KMS-11 (cell line): ENCODE measurements at regions not wholly inside any gene's neighbourhood (a gene's known extent, or its start where the extent isn't known, plus 50 kb on each side); places are given as distances from the start of the nearest gene placed in this dataset.

ENCODE experiments used
- H2AFZ ChIP-seq: fragments of 200-600 bp; sonication (generic); 2 replicates; pipeline ENCODE4 v1.6.1; 2016; ENCODE audit warnings: antibody characterized with exemption, mixed run types, low read depth
- H3K27ac ChIP-seq: fragments of 200-600 bp; sonication (generic); 2 replicates; pipeline ENCODE4 v1.6.1; 2016; ENCODE audit warnings: mild to moderate bottlenecking, mixed run types
- H3K27me3 ChIP-seq: fragments of 200-600 bp; sonication (generic); 2 replicates; pipeline ENCODE4 v1.6.1; 2017; ENCODE audit warnings: mild to moderate bottlenecking, low read depth, mixed run types, moderate library complexity; ENCODE audit not compliant: insufficient read depth
- H3K36me3 ChIP-seq: fragments of 200-600 bp; sonication (generic); 2 replicates; pipeline ENCODE4 v1.6.1; 2017; ENCODE audit warnings: mild to moderate bottlenecking, mixed run types; ENCODE audit not compliant: insufficient read depth
- H3K4me1 ChIP-seq: fragments of 200-600 bp; sonication (generic); 2 replicates; pipeline ENCODE4 v1.6.1; 2016; ENCODE audit warnings: mild to moderate bottlenecking, low read depth, mixed run types; ENCODE audit not compliant: poor library complexity, severe bottlenecking
- H3K4me2 ChIP-seq: fragments of 200-600 bp; sonication (generic); 2 replicates; pipeline ENCODE4 v1.7.0; 2016; ENCODE audit warnings: mild to moderate bottlenecking, mixed run types
- H3K4me3 ChIP-seq: fragments of 200-600 bp; sonication (generic); IDR thresholded peaks from 2 replicates; pipeline ENCODE4 v1.6.1; 2017; ENCODE audit warnings: low read depth, low read length, mixed read lengths; ENCODE audit not compliant: insufficient read depth
- H3K79me2 ChIP-seq: fragments of 200-600 bp; sonication (generic); 2 replicates; pipeline ENCODE4 v1.6.1; 2016; ENCODE audit warnings: low read depth, mixed run types; ENCODE audit not compliant: insufficient read depth
- H3K9ac ChIP-seq: fragments of 200-600 bp; sonication (generic); 2 replicates; pipeline ENCODE4 v1.6.1; 2016; ENCODE audit warnings: mild to moderate bottlenecking, mixed run types
- H4K20me1 ChIP-seq: fragments of 200-600 bp; sonication (generic); 2 replicates; pipeline ENCODE4 v1.6.1; 2016; ENCODE audit warnings: mild to moderate bottlenecking, mixed run types; ENCODE audit not compliant: insufficient read depth
- TF ChIP-seq, protein P1 (sequence below): fragments of 200-600 bp; sonication (generic); conservative IDR thresholded peaks from 2 replicates; pipeline ENCODE4 v1.6.1; 2017; ENCODE audit warnings: low read depth, mild to moderate bottlenecking, antibody characterized with exemption, low read length, moderate library complexity, mixed read lengths

DNA sequence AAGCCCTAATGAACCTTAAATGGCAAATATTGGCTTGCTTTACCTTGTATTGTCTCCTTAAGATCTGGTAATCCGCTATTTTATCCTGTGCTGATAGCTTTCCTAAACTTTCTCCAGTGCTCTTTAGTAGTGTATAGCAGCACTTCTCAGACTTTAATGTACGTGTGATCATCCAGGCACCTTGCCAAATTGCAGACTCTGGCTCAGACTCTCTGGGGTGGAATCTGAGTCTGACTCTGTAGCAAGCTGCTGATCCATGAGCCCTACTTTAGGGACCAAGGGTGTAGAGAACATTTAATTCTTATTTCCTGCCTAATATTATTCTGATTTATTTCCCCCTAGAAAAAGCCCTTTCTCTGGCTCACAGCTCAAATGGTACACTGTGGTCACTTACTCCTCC, 518.8 kb upstream of the ZNF385D start:
- Histone ChIP-seq H2AFZ (no peak overlapping the region), H3K9ac (no peak overlapping the region), H3K4me1 (no peaks in the 10 kb centered on the region), H3K27ac (no peak overlapping the region), H4K20me1 (no peaks in the 10 kb centered on the region), H3K79me2 (no peaks in the 10 kb centered on the region), H3K4me3 (no peak overlapping the region), H3K4me2 (no peak overlapping the region), H3K36me3 (no peaks in the 10 kb centered on the region), H3K27me3 (no peaks in the 10 kb centered on the region)
- TF ChIP-seq, protein P1, sequence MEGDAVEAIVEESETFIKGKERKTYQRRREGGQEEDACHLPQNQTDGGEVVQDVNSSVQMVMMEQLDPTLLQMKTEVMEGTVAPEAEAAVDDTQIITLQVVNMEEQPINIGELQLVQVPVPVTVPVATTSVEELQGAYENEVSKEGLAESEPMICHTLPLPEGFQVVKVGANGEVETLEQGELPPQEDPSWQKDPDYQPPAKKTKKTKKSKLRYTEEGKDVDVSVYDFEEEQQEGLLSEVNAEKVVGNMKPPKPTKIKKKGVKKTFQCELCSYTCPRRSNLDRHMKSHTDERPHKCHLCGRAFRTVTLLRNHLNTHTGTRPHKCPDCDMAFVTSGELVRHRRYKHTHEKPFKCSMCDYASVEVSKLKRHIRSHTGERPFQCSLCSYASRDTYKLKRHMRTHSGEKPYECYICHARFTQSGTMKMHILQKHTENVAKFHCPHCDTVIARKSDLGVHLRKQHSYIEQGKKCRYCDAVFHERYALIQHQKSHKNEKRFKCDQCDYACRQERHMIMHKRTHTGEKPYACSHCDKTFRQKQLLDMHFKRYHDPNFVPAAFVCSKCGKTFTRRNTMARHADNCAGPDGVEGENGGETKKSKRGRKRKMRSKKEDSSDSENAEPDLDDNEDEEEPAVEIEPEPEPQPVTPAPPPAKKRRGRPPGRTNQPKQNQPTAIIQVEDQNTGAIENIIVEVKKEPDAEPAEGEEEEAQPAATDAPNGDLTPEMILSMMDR, result no peak

DNA sequence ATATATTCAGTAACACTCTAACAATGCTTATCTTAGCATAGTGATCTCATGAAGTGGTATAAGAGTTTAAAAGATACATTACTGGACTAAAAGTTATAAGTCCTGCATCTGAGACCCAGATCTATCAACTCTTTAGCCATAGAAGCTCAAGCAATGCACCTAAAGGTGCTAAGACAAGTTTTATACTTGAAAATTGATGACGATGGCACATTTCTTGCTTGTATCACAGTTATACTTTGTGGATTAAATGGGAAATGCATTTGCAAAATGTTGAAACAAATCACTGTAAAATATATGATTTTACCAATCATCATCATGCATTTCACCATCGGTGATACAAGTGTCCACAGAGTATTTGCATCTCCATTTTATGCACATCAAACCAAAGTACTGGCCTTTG, 525.3 kb upstream of the ZNF385D start:
- no peaks in the 10 kb centered on the region for H3K79me2 ChIP-seq
- no peaks in the 10 kb centered on the region for H3K36me3 ChIP-seq
- H2AFZ ChIP-seq, result no peak overlapping the region
- no peak overlapping the region for H3K9ac ChIP-seq
- no peak overlapping the region for H3K4me2 ChIP-seq
- no peaks in the 10 kb centered on the region for H3K27me3 ChIP-seq
- H3K27ac ChIP-seq, result no peak overlapping the region
- TF ChIP-seq, protein P1, result no peak
- no peak overlapping the region for H3K4me3 ChIP-seq
- H3K4me1 ChIP-seq, result no peaks in the 10 kb centered on the region
- H4K20me1 ChIP-seq, result no peaks in the 10 kb centered on the region

- Histone ChIP-seq H3K9ac (no peak overlapping the region), H3K27ac (no peak overlapping the region), H3K4me3 (no peak overlapping the region), H3K4me2 (no peak overlapping the region), H3K79me2 (no peaks in the 10 kb centered on the region), H2AFZ (no peak overlapping the region), H3K36me3 (no peaks in the 10 kb centered on the region), H3K27me3 (no peaks in the 10 kb centered on the region), H3K4me1 (no peaks in the 10 kb centered on the region), H4K20me1 (no peaks in the 10 kb centered on the region)
- TF ChIP-seq, protein P1, result no peak
Observed at GRCh38 chr3:22284559-22284958, 533.5 kb upstream of the ZNF385D start.

GRCh38 chr3:22288756-22289155, 537.7 kb upstream of the ZNF385D start:
- H3K4me1 ChIP-seq, result no peaks in the 10 kb centered on the region
- H3K4me3 ChIP-seq, result no peak overlapping the region
- no peaks in the 10 kb centered on the region for H3K36me3 ChIP-seq
- no peaks in the 10 kb centered on the region for H3K27me3 ChIP-seq
- no peak overlapping the region for H2AFZ ChIP-seq
- TF ChIP-seq, protein P1, result no peak
- H3K79me2 ChIP-seq, result no peaks in the 10 kb centered on the region
- no peaks in the 10 kb centered on the region for H4K20me1 ChIP-seq
- no peak overlapping the region for H3K27ac ChIP-seq
- H3K9ac ChIP-seq, result no peak overlapping the region
- H3K4me2 ChIP-seq, result no peak overlapping the region
